H1 (cell line): ENCODE measurements at regions not wholly inside any gene's neighbourhood (a gene's known extent, or its start where the extent isn't known, plus 50 kb on each side); places are given as distances from the start of the nearest gene placed in this dataset.

ENCODE experiments used
- CTCF ChIA-PET: fragments of 300-600 bp; sonication (Branson Sonifier 250); formaldehyde crosslinking; loops from one replicate; lab custom pipeline; 2021; ENCODE audit not compliant: partially characterized antibody; lab: Charles Lee
- POLR2A ChIA-PET: fragments of 300-600 bp; sonication (Branson Sonifier 250); formaldehyde crosslinking; loops from one replicate; lab custom pipeline; 2021; ENCODE audit warnings: inconsistent platforms; ENCODE audit not compliant: partially characterized antibody; lab: Charles Lee
- DNase-seq, 2 experiments: peaks; one replicate each; pipeline versions ENCODE4 v3.0.0 to v3.0.0-alpha.2; 2010 to 2022; ENCODE audit warnings: low spot score in 2 of 2, low read depth in 1 of 2, mixed read lengths in 1 of 2
- FAIRE-seq: peaks from 2 replicates; lab custom pipeline; 2011; peaks lifted over from hg19 to GRCh38; lab: Jason Lieb, UNC
- H2AFZ ChIP-seq: 2 replicates; pipeline ENCODE4 v1.8.1; 2012; ENCODE audit warnings: low read length, inconsistent platforms
- H2AK5ac ChIP-seq: 2 replicates; pipeline ENCODE4 v1.6.1; 2013; ENCODE audit warnings: low read depth, low read length
- H2BK120ac ChIP-seq: replicated peaks from 2 replicates; pipeline ENCODE3; 2013; ENCODE audit warnings: low read depth, low read length, inconsistent platforms
- H2BK12ac ChIP-seq: 2 replicates; pipeline ENCODE4 v1.6.1; 2013; ENCODE audit warnings: low read depth, low read length
- H2BK15ac ChIP-seq: 2 replicates; pipeline ENCODE4 v1.6.1; 2013; ENCODE audit warnings: low read length
- H2BK20ac ChIP-seq: 2 replicates; pipeline ENCODE4 v1.6.1; 2013; ENCODE audit warnings: low read length
- H2BK5ac ChIP-seq: 2 replicates; pipeline ENCODE4 v1.6.1; 2013; ENCODE audit warnings: low read depth, low read length
- H3K14ac ChIP-seq: 2 replicates; pipeline ENCODE4 v1.6.1; 2013; ENCODE audit warnings: inconsistent platforms; ENCODE audit not compliant: insufficient read length
- H3K18ac ChIP-seq: 2 replicates; pipeline ENCODE4 v1.6.1; 2013; ENCODE audit warnings: low read length; ENCODE audit errors: extremely low read depth
- H3K23ac ChIP-seq: 2 replicates; pipeline ENCODE4 v1.6.1; 2013; ENCODE audit warnings: inconsistent platforms; ENCODE audit not compliant: insufficient read length
- H3K23me2 ChIP-seq: 2 replicates; pipeline ENCODE4 v1.6.1; 2013; ENCODE audit warnings: low read depth, low read length
- H3K27ac ChIP-seq: 2 replicates; pipeline ENCODE4 v1.6.1; 2011; ENCODE audit warnings: low read depth, low read length, inconsistent platforms
- H3K27me3 ChIP-seq, 4 experiments: replicated peaks in 1 of 4; 1 replicate in 1 of 4; 2 replicates in 3 of 4; pipeline versions ENCODE4 v1.6.1 to v1.8.1; 2011 to 2013; ENCODE audit warnings: low read length in 3 of 4, mild to moderate bottlenecking in 3 of 4, inconsistent platforms in 2 of 4, mixed read lengths in 2 of 4, moderate library complexity in 1 of 4; ENCODE audit not compliant: control insufficient read depth in 3 of 4, insufficient read depth in 3 of 4; ENCODE audit errors: extremely low read depth in 1 of 4
- H3K36me3 ChIP-seq, 4 experiments: 2 replicates each; pipeline versions ENCODE4 v1.6.1 to v1.8.1; 2011 to 2013; ENCODE audit warnings: mild to moderate bottlenecking in 4 of 4, low read length in 3 of 4, moderate library complexity in 2 of 4, control low read depth in 1 of 4, inconsistent platforms in 1 of 4; ENCODE audit not compliant: insufficient read depth in 4 of 4, control insufficient read depth in 2 of 4
- H3K4ac ChIP-seq: replicated peaks from 2 replicates; pipeline ENCODE3; 2013; ENCODE audit warnings: low read length, low read depth, mixed read lengths, inconsistent platforms; ENCODE audit not compliant: insufficient read length
- H3K4me1 ChIP-seq, 4 experiments: replicated peaks in 1 of 4; 1 replicate in 1 of 4; 2 replicates in 3 of 4; pipeline versions ENCODE4 v1.6.1 to v1.8.1; 2011 to 2013; ENCODE audit warnings: low read length in 3 of 4, inconsistent platforms in 2 of 4, mixed read lengths in 1 of 4; ENCODE audit not compliant: insufficient read depth in 4 of 4, control insufficient read depth in 3 of 4
- H3K4me2 ChIP-seq, 2 experiments: 2 replicates each; pipeline versions ENCODE4 v1.6.1 to v1.8.1; 2011 to 2013; ENCODE audit warnings: low read depth in 2 of 2, low read length in 2 of 2, control low read depth in 1 of 2, inconsistent platforms in 1 of 2, mild to moderate bottlenecking in 1 of 2; ENCODE audit not compliant: insufficient read depth in 1 of 2
- H3K4me3 ChIP-seq, 4 experiments: fragments of 200-600, 300-600 bp in 1 of 4; sonication (generic), shearing (Covaris generic), sonication (Bioruptor Twin) in 1 of 4; 2 replicates each; pipeline versions ENCODE4 v1.5.1 to v1.8.1; 2011 to 2016; ENCODE audit warnings: low read length in 4 of 4, low read depth in 3 of 4, control low read depth in 2 of 4, inconsistent platforms in 2 of 4, mild to moderate bottlenecking in 2 of 4, mixed read lengths in 1 of 4, moderate library complexity in 1 of 4; ENCODE audit not compliant: insufficient read depth in 2 of 4; ENCODE audit errors: extremely low read depth in 1 of 4
- H3K56ac ChIP-seq: replicated peaks from 2 replicates; pipeline ENCODE3; 2013; ENCODE audit warnings: low read depth, mild to moderate bottlenecking, mixed read lengths, low read length, inconsistent platforms; ENCODE audit not compliant: insufficient read length
- H3K79me1 ChIP-seq: 2 replicates; pipeline ENCODE4 v1.6.1; 2013; ENCODE audit warnings: low read depth, low read length, control low read depth
- H3K79me2 ChIP-seq, 2 experiments: 2 replicates each; pipeline versions ENCODE4 v1.6.1 to v1.8.1; 2012 to 2013; ENCODE audit warnings: low read length in 2 of 2, mild to moderate bottlenecking in 2 of 2, inconsistent platforms in 1 of 2; ENCODE audit not compliant: insufficient read depth in 2 of 2, control insufficient read depth in 1 of 2
- H3K9ac ChIP-seq, 4 experiments: replicated peaks in 1 of 4; 1 replicate in 1 of 4; 2 replicates in 3 of 4; pipeline versions ENCODE4 v1.6.1 to v1.8.1; 2011 to 2013; ENCODE audit warnings: low read depth in 3 of 4, low read length in 3 of 4, control low read depth in 2 of 4, mild to moderate bottlenecking in 2 of 4, moderate library complexity in 2 of 4, inconsistent platforms in 1 of 4; ENCODE audit errors: extremely low read depth in 1 of 4
- H3K9me3 ChIP-seq, 2 experiments: 2 replicates each; pipeline versions ENCODE4 v1.6.1 to v1.8.1; 2012 to 2013; ENCODE audit warnings: mild to moderate bottlenecking in 2 of 2, moderate library complexity in 2 of 2, control low read depth in 1 of 2, inconsistent platforms in 1 of 2, low read depth in 1 of 2, low read length in 1 of 2, mixed read lengths in 1 of 2; ENCODE audit not compliant: insufficient read depth in 2 of 2
- H4K20me1 ChIP-seq, 2 experiments: replicated peaks in 1 of 2; 2 replicates each; pipeline versions ENCODE3 to v1.8.1; 2011 to 2013; ENCODE audit warnings: inconsistent platforms in 2 of 2, low read length in 2 of 2, mild to moderate bottlenecking in 1 of 2; ENCODE audit not compliant: insufficient read depth in 2 of 2, control insufficient read depth in 1 of 2
- H4K5ac ChIP-seq: 2 replicates; pipeline ENCODE4 v1.6.1; 2013; ENCODE audit warnings: low read length, low read depth, mixed read lengths, inconsistent platforms; ENCODE audit not compliant: insufficient read length
- H4K8ac ChIP-seq: 2 replicates; pipeline ENCODE4 v1.8.0; 2013; ENCODE audit warnings: mild to moderate bottlenecking, moderate library complexity, low read length, inconsistent platforms; ENCODE audit not compliant: insufficient read depth; ENCODE audit errors: extremely low read depth
- H4K91ac ChIP-seq: replicated peaks from 2 replicates; pipeline ENCODE3; 2013; ENCODE audit warnings: low read length, mixed read lengths, inconsistent platforms; ENCODE audit not compliant: insufficient read length
- ATF2 ChIP-seq: IDR thresholded peaks from 2 replicates; pipeline ENCODE4 v1.6.1; 2012; ENCODE audit warnings: low read length, inconsistent platforms
- POU5F1 ChIP-seq: IDR thresholded peaks from 2 replicates; pipeline ENCODE4 v1.6.1; 2011; ENCODE audit warnings: low read depth, mild to moderate bottlenecking, low read length, moderate library complexity
- RXRA ChIP-seq: IDR thresholded peaks from 2 replicates; pipeline ENCODE4 v1.6.1; 2011; ENCODE audit warnings: low read depth, mild to moderate bottlenecking, low read length, moderate library complexity; ENCODE audit not compliant: insufficient read depth
- WGBS, 2 experiments: shearing (Covaris generic) in 1 of 2; methylation state at CpG; one replicate each; pipeline versions ENCODE4 v1.1.6 to v1.1.7; 2013 to 2015; ENCODE audit warnings: low lambda C conversion rate in 2 of 2, mixed read lengths in 2 of 2, inconsistent platforms in 1 of 2, low coverage in 1 of 2, missing lambda C conversion rate in 1 of 2; ENCODE audit not compliant: insufficient replicate concordance in 2 of 2, insufficient coverage in 1 of 2, insufficient read length in 1 of 2; ENCODE audit errors: extremely low coverage in 1 of 2, missing lambda C conversion rate in 1 of 2; 5-methylcytosine and 5-hydroxymethylcytosine counted together

DNA sequence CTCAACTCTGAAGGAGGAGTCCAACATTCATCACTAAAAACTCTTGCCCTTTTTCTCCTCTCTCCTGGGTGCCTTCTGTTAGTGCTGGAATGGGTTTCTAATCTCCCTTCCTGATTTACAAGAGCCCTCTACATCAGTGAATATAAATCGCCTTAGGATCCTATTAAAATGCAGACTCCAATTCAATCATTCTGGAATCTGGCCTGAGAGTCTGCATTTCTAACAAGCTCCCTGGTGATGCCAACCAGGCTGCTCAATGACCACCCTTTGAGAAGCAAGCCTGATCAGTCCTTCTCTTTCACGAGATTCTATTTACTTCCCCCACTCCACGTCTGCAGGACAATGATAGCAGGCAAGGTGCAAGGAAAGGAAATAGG is 72.8 kb upstream of the E2F3 start:
- H3K23me2 ChIP-seq, result no peaks in the 10 kb centered on the region
- H3K4ac ChIP-seq, result no peak overlapping the region
- H3K14ac ChIP-seq, result no peak overlapping the region
- WGBS, 2 experiments, result 51% methylated on average over 3 of the region's 3 CpGs; no CpG with 5 or more reads in 1 of the 2 experiments
- H2BK5ac ChIP-seq, result no peak overlapping the region
- no peaks in the 10 kb centered on the region for H3K36me3 ChIP-seq
- CTCF ChIA-PET, result interaction anchor here (0.6 to 1.1 kb wide), 4 partner anchors 73 to 848 kb away, joined by 3 to 4 read pairs (median 3); no protein-coding TSS in a partner anchor
- H3K56ac ChIP-seq, result no peak overlapping the region
- H3K79me2 ChIP-seq, result no peaks in the 10 kb centered on the region
- H3K79me1 ChIP-seq, result no peaks in the 10 kb centered on the region
- H3K18ac ChIP-seq, result no peak overlapping the region
- POLR2A ChIA-PET, result no interaction called here
- no peak overlapping the region; a peak in 1 of 4 replicates for H3K4me2 ChIP-seq
- no peaks in the 10 kb centered on the region for H3K9me3 ChIP-seq
- DNase-seq, result no peak
- H2BK120ac ChIP-seq, result no peak overlapping the region
- no peak overlapping the region for H3K4me3 ChIP-seq
- no peaks in the 10 kb centered on the region for H4K20me1 ChIP-seq
- H3K4me1 ChIP-seq, result peaks cover 0 to 4% (median 1%) of the 10 kb centered on the region in 4 experiments; a peak in 4 of 7 replicates
- no peak overlapping the region for H3K23ac ChIP-seq
- no peak overlapping the region for H4K5ac ChIP-seq
- H3K27me3 ChIP-seq, result no peaks in the 10 kb centered on the region
- no peak overlapping the region for H2BK12ac ChIP-seq
- H3K27ac ChIP-seq, result no peak overlapping the region
- H2BK15ac ChIP-seq, result no peak overlapping the region
- no peak overlapping the region for H2AFZ ChIP-seq
- H3K9ac ChIP-seq, result no peak overlapping the region
- H2AK5ac ChIP-seq, result no peak overlapping the region
- no peak overlapping the region for H4K8ac ChIP-seq
- H4K91ac ChIP-seq, result no peak overlapping the region
- H2BK20ac ChIP-seq, result no peak overlapping the region
- no peak for FAIRE-seq
- TF ChIP-seq POU5F1 (no peak), ATF2 (no peak), RXRA (no peak)
